Fibroblast of mammary gland (primary cell): ENCODE measurements at regions not wholly inside any gene's neighbourhood (a gene's known extent, or its start where the extent isn't known, plus 50 kb on each side); places are given as distances from the start of the nearest gene placed in this dataset.

ENCODE experiments used
- DNase-seq: peaks from one replicate; pipeline ENCODE4 v3.0.0-alpha.2; 2010; ENCODE audit warnings: low read depth
- H3K4me3 ChIP-seq: 2 replicates; pipeline ENCODE4 v1.5.1; 2011; ENCODE audit warnings: low read depth, mild to moderate bottlenecking, low read length, moderate library complexity; ENCODE audit not compliant: control insufficient read depth
- TF ChIP-seq, protein P1 (sequence below): conservative IDR thresholded peaks from 2 replicates; pipeline ENCODE4 v1.5.1; 2011; ENCODE audit warnings: low read depth, low read length, inconsistent platforms; ENCODE audit not compliant: control insufficient read depth, insufficient read depth

DNA sequence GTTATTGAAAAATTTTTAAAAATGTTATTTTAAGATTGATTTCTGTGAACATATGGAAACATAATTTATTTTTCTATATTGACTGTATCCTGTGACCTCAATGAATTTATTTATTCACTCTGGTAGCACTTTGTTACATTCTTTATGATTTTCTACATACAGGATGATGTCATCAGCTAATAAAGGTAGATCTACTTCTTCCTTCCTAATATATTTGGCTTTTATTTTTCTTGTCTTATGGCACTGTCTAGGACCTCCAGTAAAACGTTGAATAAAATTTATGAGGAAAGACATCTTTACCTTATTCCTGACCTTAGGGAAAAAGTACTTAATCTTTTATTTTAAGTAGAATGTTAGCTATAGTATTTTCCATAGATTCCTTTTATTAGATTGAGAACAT lies 78.8 kb upstream of the MAF start:
- TF ChIP-seq, protein P1, sequence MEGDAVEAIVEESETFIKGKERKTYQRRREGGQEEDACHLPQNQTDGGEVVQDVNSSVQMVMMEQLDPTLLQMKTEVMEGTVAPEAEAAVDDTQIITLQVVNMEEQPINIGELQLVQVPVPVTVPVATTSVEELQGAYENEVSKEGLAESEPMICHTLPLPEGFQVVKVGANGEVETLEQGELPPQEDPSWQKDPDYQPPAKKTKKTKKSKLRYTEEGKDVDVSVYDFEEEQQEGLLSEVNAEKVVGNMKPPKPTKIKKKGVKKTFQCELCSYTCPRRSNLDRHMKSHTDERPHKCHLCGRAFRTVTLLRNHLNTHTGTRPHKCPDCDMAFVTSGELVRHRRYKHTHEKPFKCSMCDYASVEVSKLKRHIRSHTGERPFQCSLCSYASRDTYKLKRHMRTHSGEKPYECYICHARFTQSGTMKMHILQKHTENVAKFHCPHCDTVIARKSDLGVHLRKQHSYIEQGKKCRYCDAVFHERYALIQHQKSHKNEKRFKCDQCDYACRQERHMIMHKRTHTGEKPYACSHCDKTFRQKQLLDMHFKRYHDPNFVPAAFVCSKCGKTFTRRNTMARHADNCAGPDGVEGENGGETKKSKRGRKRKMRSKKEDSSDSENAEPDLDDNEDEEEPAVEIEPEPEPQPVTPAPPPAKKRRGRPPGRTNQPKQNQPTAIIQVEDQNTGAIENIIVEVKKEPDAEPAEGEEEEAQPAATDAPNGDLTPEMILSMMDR: no peak
- no peak overlapping the region for H3K4me3 ChIP-seq
- DNase-seq: no peak

DNA sequence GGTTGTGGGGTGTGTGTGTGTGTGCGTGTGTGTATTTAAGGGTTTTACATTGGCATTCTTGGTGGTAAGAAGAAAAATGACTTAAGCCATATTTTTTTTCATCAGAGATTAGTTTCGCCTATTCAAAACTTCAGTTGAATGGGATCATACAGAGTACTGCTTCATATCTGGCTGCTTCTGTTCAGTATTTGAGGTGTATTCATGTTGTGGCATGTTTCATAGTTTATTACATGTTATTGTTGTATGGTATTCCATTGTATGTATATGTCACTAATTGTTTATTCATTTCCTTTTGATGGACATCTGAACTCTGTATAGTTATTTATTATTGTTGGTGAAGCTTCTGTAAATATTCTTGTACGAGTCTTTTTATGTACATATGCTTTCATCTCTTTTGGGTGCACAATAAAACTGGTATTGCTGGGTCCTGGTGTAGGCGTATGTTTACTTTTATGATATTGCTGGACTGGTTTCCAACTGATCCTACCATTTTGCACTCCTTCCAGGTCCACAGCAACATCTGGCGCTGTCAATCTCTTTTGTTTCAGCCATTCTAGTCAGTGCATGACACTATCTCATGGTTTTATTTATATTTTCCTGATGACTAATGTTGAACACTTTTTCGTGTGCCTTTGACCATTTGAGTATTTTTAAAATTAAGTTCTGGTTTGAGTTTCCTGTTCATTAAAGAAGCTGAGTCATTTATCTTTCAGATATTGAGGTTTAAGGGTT lies 77.4 kb upstream of the MAF start:
- DNase-seq: no peak
- TF ChIP-seq, protein P1: no peak
- H3K4me3 ChIP-seq: no peak overlapping the region

DNA sequence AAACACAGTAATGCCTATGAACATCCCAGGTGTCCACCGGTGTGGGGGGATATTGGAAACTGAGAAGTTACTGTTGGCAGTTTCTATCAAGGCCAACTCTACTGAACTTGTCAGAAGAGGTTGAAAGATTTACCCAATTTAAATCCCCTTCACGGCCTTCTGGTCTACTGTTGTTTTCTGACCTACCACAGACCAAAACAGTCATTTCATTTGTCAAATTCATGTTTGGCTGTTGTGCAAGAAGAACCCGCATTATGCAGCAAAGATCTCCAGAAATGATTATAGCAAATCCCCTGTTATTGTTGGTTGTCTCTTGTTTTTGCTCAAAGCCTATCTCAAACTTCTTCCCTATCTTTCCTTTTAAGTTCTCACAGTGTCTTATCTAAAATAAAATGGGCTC lies 73.1 kb upstream of the MAF start:
- no peak for DNase-seq
- TF ChIP-seq, protein P1: no peak
- H3K4me3 ChIP-seq: no peak overlapping the region

DNA sequence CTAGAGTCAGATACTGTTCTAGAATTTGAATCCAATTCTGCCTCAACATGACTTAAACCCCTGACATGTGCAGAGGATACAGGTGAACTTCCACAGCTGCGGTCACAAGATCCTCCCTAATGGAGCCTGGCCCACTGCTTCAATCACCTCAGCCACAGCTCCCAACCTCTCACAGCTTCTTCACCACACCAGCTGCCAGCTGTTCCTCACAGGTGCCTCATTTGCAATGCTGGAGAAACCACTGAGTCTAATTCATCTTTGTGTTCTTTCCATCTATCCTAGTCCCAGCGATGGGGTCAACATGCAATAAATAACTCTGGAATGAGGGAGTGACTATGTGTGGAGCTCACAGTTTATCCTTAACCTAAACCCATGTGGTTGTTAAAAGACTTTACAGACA lies 72.0 kb upstream of the MAF start:
- DNase-seq: no peak
- H3K4me3 ChIP-seq: no peak overlapping the region
- TF ChIP-seq, protein P1: no peak

DNA sequence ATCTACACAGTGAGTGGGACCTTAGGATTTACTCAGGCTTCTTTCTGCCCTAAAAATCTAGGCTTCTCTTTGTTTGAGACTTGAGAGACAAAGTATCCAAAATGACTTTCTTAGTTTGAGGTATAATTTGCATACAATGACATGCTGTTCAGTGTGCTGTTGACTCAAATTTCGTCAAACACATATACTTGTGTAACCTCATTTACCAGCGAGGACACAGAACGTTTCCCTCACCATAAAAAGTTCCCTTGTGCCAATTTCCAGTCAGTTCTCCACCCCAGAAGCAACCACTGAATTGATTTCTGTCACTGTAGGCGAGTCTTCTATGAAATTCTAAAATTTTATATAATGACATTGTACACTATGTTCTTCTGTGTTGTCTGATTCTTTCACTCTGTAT lies 68.0 kb upstream of the MAF start:
- no peak for DNase-seq
- TF ChIP-seq, protein P1: no peak
- no peak overlapping the region for H3K4me3 ChIP-seq

DNA sequence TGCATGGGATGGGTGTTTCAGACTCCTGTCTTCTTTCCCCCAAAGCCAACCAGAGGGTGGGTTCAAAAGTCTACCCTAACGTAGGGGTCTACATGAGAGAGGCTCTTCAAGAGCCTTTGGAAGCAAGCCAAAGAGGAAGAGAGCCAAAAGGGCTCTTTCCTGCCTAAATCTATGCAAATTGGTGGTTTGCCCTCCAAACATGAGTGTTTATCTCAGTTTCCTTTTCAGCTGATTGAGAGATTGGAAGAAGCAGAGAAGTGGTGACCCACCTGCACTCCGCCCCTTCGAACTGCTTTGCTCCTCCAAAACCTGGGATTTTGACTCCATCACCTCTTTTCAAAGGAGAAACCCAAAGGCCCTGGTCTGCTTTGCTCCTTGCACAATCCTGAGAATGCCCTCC lies 65.4 kb upstream of the MAF start:
- TF ChIP-seq, protein P1: no peak
- DNase-seq: no peak
- no peak overlapping the region for H3K4me3 ChIP-seq

DNA sequence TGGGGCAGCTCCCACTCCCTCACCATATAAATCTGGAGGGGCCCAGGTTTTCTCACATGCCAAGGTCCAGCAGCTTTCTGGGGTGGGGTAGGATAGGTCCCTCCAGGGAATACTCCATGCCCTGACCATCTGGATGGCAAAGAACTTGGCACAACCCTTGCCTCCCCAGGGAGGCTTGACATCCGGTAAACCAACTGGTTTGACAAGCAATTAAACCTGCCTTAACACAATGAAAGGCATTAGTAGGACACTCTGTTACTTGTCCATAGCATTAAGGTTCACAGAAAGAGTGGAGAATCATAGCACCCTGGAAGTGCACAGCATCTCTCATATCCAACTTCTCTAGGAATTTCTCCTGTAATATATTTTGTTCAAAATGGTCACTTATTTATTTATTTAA lies 63.9 kb upstream of the MAF start:
- TF ChIP-seq, protein P1: no peak
- no peak overlapping the region for H3K4me3 ChIP-seq
- no peak for DNase-seq
